SK-N-MC (cell line): ENCODE measurements at regions not wholly inside any gene's neighbourhood (a gene's known extent, or its start where the extent isn't known, plus 50 kb on each side); places are given as distances from the start of the nearest gene placed in this dataset.

ENCODE experiments used
- EZH2 ChIP-seq: fragments of 200-600 bp; sonication (generic); IDR thresholded peaks from one replicate; pipeline ENCODE4 v1.6.1; 2017; ENCODE audit warnings: antibody characterized with exemption
- FOXP2 ChIP-seq: optimal IDR thresholded peaks from 2 replicates; pipeline ENCODE3; 2011; ENCODE audit warnings: mild to moderate bottlenecking, moderate library complexity; ENCODE audit not compliant: insufficient read depth; ENCODE audit errors: extremely low read length, control extremely low read depth
- POLR2AphosphoS5 ChIP-seq: IDR thresholded peaks from 2 replicates; pipeline ENCODE4 v1.6.1; 2012; ENCODE audit warnings: mild to moderate bottlenecking, low read depth, low read length, borderline replicate concordance

GRCh38 chr13:44759384-44760360, 183.5 kb upstream of the TSC22D1 start:
- TF ChIP-seq POLR2AphosphoS5 (no peak), EZH2 (no peak), FOXP2 (no peak)
